Mammary epithelial cell (primary cell): ENCODE measurements at regions not wholly inside any gene's neighbourhood (a gene's known extent, or its start where the extent isn't known, plus 50 kb on each side); places are given as distances from the start of the nearest gene placed in this dataset.

Experiments
- EZH2 ChIP-seq: IDR thresholded peaks from 2 replicates; pipeline ENCODE4 v1.6.1; 2012; ENCODE audit warnings: low read length, inconsistent platforms, borderline replicate concordance
- TF ChIP-seq, protein P1 (sequence below), 2 donors: IDR thresholded peaks in 1 of 2; conservative IDR thresholded peaks in 1 of 2; 2 replicates each; pipeline ENCODE4 v1.5.1; 2011 to 2012; ENCODE audit warnings: inconsistent platforms in 2 of 2, low read length in 2 of 2, mild to moderate bottlenecking in 2 of 2, control low read depth in 1 of 2, low read depth in 1 of 2; ENCODE audit not compliant: insufficient read depth in 1 of 2; ENCODE audit errors: extremely low read depth in 1 of 2

DNA sequence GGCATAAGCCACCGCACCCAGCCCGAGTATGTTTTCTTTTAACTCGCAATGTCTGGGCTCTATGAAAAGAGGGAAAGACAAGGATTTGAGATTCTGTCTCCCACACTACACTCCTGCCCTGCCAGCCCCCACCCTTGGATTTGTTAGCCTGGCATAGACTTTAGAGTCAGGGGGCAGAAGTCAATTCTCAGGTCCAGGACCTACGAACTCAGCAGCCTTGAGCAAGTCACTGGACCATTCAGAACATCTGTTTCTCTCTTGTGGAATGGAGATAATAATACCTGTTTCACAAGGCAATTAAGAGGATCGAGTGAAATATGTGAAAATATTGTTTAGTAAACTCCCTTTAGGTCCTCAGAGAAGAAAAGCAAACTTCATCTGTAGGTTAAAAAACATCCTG lies 66.1 kb upstream of the FUT8 start:
- TF ChIP-seq, protein P1, sequence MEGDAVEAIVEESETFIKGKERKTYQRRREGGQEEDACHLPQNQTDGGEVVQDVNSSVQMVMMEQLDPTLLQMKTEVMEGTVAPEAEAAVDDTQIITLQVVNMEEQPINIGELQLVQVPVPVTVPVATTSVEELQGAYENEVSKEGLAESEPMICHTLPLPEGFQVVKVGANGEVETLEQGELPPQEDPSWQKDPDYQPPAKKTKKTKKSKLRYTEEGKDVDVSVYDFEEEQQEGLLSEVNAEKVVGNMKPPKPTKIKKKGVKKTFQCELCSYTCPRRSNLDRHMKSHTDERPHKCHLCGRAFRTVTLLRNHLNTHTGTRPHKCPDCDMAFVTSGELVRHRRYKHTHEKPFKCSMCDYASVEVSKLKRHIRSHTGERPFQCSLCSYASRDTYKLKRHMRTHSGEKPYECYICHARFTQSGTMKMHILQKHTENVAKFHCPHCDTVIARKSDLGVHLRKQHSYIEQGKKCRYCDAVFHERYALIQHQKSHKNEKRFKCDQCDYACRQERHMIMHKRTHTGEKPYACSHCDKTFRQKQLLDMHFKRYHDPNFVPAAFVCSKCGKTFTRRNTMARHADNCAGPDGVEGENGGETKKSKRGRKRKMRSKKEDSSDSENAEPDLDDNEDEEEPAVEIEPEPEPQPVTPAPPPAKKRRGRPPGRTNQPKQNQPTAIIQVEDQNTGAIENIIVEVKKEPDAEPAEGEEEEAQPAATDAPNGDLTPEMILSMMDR (conservative IDR thresholded peaks at IDR 0.05 in 1 of 2, IDR thresholded peaks at IDR 0.05 in 1 of 2; ENCODE audit: extremely low read depth in 1 of 2, insufficient read depth in 1 of 2, low read depth in 1 of 2, low read length in 2 of 2), result no peak
- TF ChIP-seq EZH2, result no peak
